Liver (tissue), 3 donors: ENCODE measurements at regions not wholly inside any gene's neighbourhood (a gene's known extent, or its start where the extent isn't known, plus 50 kb on each side); places are given as distances from the start of the nearest gene placed in this dataset.

Experiments used
- GABPA ChIP-seq, 2 donors: IDR thresholded peaks in 1 of 2; conservative IDR thresholded peaks in 1 of 2; 2 replicates each; pipeline ENCODE4 v1.6.1; 2016; ENCODE audit warnings: antibody characterized with exemption in 2 of 2, mild to moderate bottlenecking in 1 of 2, moderate library complexity in 1 of 2
- REST ChIP-seq: IDR thresholded peaks from 2 replicates; pipeline ENCODE4 v1.6.1; 2016; ENCODE audit warnings: antibody characterized with exemption, mild to moderate bottlenecking
- TF ChIP-seq, protein P1 (sequence below): fragments of 150-350 bp; IDR thresholded peaks from 2 replicates; pipeline ENCODE4 v1.5.1; 2017; ENCODE audit warnings: improper control_type of control experiment, low read depth, low read length; ENCODE audit not compliant: missing input control
- donor health status: healthy.
- donor health status: healthy.

- TF ChIP-seq, protein P1, sequence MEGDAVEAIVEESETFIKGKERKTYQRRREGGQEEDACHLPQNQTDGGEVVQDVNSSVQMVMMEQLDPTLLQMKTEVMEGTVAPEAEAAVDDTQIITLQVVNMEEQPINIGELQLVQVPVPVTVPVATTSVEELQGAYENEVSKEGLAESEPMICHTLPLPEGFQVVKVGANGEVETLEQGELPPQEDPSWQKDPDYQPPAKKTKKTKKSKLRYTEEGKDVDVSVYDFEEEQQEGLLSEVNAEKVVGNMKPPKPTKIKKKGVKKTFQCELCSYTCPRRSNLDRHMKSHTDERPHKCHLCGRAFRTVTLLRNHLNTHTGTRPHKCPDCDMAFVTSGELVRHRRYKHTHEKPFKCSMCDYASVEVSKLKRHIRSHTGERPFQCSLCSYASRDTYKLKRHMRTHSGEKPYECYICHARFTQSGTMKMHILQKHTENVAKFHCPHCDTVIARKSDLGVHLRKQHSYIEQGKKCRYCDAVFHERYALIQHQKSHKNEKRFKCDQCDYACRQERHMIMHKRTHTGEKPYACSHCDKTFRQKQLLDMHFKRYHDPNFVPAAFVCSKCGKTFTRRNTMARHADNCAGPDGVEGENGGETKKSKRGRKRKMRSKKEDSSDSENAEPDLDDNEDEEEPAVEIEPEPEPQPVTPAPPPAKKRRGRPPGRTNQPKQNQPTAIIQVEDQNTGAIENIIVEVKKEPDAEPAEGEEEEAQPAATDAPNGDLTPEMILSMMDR = no peak
- TF ChIP-seq REST (no peak), GABPA (IDR thresholded peaks at IDR 0.05 in 1 of 2, conservative IDR thresholded peaks at IDR 0.05 in 1 of 2) (no peak)
Measured at GRCh38 chr11:19541521-19542049, 171.1 kb upstream of the NAV2 start.
